Amniotic stem cell (primary cell): ENCODE measurements at regions not wholly inside any gene's neighbourhood (a gene's known extent, or its start where the extent isn't known, plus 50 kb on each side); places are given as distances from the start of the nearest gene placed in this dataset.
"Not testable (repeated sequence)": the region's sequence is repeated elsewhere in the genome, so short reads cannot be mapped to it uniquely, and the experiment has no call there.

Source experiments
- DNase-seq: peaks from one replicate; lab custom pipeline; 2025; lab: John Stamatoyannopoulos, UW

- no peak for DNase-seq
These were observed 289.6 kb downstream of the SOCS6 start for GRCh38 chr18:70578480-70578879.

DNA sequence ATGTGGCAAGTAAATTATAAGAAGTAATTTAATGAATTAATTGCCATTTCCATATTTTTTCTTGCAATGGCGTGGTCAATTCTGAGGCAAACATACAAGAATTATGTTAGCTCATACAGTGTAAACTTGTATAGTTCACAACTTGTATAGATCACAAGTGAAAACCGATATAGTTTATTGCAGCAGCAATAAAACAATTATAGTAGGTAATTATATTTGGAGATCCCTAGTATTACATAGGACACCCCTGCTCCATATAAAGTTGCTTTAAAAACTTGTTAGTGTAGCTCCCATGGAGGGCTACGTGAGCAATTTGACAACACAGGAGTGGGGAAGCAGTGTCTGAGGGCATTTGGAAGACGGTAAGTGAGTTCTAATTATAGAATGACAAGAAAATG lies 288.2 kb downstream of the SOCS6 start:
- no peak for DNase-seq

- DNase-seq, result no peak
These were observed 287.6 kb downstream of the SOCS6 start for GRCh38 chr18:70576276-70577022.

GRCh38 chr18:70574951-70575350 lies 286.1 kb downstream of the SOCS6 start:
- not testable (repeated sequence) for DNase-seq

DNA sequence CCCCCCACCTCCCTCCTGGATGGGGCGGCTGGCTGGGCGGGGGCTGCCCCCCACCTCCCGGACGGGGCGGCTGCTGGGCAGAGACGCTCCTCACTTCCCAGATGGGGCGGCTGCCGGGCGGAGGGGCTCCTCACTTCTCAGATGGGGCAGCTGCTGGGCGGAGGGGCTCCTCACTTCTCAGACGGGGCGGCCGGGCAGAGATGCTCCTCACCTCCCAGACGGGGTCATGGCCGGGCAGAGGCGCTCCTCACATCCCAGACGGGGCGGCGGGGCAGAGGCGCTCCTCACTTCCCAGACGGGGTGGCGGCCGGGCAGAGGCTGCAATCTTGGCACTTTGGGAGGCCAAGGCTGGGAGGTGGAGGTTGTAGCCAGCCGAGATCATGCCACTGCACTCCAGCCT lies 280.8 kb downstream of the SOCS6 start:
- DNase-seq, result not testable (repeated sequence)

- no peak for DNase-seq
These were observed 270.6 kb downstream of the SOCS6 start for GRCh38 chr18:70559446-70559845.

- DNase-seq, result no peak
These were observed 269.5 kb downstream of the SOCS6 start for GRCh38 chr18:70558371-70558770.

DNA sequence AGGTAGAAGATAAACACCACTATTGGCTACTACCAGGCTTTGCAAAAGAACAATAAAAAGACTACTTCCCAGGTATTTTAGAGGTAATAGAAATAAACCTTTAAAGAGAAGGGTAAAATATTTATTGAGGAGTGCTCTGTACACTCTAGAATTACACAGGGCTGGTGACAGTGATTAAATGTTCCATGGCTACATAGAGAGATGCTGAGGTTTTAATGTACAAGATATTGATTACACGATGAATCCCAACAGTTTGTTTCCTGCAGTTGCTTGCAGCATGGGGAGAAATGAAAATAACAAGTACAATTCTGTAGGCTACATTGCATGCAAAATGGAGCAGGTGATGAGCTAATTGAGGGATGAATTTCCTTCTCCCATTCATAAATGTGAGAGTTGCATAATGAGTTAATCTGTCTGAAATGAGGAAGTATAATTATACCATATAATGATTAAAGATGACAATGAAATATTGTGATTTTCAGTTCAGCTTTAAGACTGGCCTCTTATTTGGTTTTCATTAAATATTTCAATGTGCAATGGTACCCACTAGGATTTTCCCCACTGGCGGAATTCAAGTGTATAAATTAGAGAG lies 266.1 kb downstream of the SOCS6 start:
- no peak for DNase-seq

GRCh38 chr18:70553936-70554260 lies 265.1 kb downstream of the SOCS6 start:
- DNase-seq, result no peak

DNA sequence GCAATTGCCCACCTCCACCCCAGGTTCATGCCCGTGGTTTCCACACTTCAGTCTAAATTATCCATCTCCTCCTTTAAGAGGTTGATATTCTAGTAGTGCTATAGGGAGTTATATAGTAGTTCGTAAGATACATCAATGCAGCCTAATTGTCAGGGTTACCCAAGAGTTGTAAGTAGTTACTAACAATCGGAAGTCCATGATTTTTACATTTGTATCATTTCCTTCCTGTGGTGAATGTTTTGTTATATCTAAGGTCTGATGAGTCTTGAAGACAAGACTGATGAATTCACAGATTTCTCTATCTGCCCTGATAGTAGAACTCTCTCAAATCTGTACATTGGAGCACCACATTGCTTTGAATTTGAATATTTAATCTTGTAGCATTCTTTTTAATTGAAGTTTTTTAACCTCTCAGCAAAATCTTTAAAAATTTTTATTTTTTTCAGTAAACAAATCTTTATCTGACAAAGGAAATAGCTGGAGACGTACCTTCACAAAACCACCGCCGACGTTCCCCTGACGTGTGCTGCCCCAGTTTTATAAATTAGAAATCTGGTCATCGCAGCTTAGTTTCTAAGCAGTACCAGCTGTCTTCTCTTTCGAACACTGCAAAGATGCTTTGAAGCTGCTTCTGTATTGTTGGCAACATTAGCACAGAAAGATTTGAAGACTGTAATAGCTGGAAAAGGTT lies 264.5 kb downstream of the SOCS6 start:
- no peak for DNase-seq

- no peak for DNase-seq
These were observed 247.7 kb downstream of the SOCS6 start for GRCh38 chr18:70536370-70537062.

- no peak for DNase-seq
These were observed 246.2 kb downstream of the SOCS6 start for GRCh38 chr18:70535041-70535440.

DNA sequence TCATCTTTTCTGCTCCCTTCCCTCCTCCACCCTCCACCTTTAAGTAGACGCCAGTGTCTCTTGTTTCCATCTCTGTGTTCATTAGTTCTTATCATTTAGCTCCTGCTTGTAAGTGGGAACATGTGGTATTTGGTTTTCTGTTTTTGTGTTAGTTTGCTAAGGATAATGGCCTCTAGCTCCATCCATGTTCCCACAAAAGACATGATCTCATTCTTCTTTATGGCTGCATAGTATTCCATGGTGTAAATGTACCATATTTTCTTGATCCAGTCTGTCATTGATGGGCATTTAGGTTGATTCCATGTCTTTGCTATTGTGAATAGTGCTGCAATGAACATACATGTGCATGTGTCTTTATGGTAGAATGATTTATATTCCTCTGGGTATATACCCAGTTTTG lies 236.5 kb downstream of the SOCS6 start:
- DNase-seq, result not testable (repeated sequence)

DNA sequence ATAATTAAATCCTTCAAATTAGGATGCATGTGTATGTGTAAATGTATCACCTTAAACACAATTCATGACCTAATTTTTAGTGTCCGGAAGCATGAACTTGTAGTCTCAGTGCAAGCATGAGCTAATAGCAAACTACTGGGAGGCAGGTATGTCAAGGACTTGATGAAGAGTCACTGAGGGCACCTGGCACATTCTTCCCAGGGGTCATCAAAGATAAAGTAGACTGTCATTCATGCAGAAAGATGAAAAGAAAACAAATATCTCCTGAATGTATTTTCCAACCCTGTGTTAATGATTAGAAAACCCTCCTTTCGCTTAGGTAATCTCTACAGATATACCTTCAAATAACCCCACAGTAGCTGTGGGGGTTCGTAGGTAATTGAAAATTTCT lies 234.9 kb downstream of the SOCS6 start:
- DNase-seq, result no peak

- DNase-seq, result no peak
These were observed 234.4 kb downstream of the SOCS6 start for GRCh38 chr18:70523035-70523791.

DNA sequence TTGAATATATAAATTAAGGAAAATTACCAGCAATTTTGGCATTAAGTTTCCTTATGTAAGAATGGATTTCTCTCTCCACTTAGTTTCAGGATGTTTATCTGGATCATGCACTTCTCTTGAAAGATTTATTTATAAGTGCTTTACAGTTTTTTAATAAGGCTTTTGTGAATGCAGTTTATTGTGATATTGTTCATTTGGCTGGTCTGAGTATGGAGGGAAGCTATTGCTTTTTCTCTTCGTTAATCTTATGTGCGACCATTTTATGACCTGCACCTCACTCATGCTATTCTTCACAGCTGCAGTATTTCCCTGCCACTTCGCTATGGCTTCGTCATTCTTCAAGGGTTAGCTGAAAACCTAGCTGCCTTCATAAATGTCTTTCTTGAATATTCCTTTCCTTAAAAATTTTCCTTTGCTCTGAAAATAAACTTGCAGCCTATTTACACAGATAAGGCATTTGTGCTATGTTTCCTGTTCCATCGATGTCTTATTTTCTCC lies 233.4 kb downstream of the SOCS6 start:
- no peak for DNase-seq

DNA sequence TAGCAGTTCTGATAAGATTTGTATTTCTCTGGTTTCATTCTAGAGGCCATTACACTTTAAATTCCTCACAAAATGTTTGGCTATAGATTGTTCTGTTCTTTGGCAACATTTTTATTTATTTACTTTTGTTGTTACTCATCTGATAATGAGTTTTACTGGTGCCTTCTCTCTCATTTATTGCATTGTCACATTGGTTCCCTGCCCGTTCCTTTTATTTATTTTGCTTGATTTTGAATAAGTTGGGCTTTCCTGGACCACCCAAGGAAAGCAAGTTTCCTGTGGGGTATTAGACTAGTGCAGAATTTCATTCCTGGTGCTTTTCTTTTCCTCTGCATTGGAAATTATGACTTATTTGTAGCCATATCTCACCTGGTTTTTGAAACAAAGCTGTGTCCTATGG lies 232.0 kb downstream of the SOCS6 start:
- no peak for DNase-seq

GRCh38 chr18:70513502-70514171 lies 224.8 kb downstream of the SOCS6 start:
- no peak for DNase-seq

DNA sequence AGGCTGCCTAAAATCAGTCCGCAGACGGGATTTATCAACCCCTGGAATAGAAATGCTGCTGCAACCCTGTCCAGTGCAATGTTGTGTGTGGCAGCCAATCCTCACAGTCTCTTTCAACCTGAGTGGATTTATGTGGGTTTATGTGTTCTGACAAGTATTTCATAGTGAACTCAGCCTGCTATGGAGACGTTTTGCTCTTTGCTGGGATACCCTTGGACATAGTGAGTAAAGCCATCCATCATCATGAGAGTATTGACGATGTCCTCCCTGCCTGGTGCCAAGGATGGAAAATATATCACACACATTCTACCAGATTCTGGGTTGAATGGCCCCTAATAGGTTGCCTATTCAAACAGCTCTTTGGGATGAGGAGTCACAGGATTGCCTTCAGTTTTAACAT lies 219.1 kb downstream of the SOCS6 start:
- DNase-seq, result no peak

GRCh38 chr18:70506511-70506910 lies 217.7 kb downstream of the SOCS6 start:
- no peak for DNase-seq

GRCh38 chr18:70503060-70503459 lies 214.2 kb downstream of the SOCS6 start:
- DNase-seq, result no peak
